Neural cell (in vitro differentiated cells): ENCODE measurements at regions not wholly inside any gene's neighbourhood (a gene's known extent, or its start where the extent isn't known, plus 50 kb on each side); places are given as distances from the start of the nearest gene placed in this dataset.

ENCODE experiments used
- EP300 ChIP-seq: fragments of 450-650 bp; conservative IDR thresholded peaks from 2 replicates; pipeline ENCODE4 v1.6.1; 2014; ENCODE audit warnings: antibody characterized with exemption, mild to moderate bottlenecking, moderate library complexity; ENCODE audit not compliant: poor library complexity, severe bottlenecking
- EZH2 ChIP-seq: fragments of 200-600, 300-800 bp; shearing (Covaris generic), sonication (generic); IDR thresholded peaks from 2 replicates; pipeline ENCODE4 v1.6.1; 2014; ENCODE audit warnings: antibody characterized with exemption, low read length, borderline replicate concordance, mild to moderate bottlenecking; ENCODE audit not compliant: insufficient read depth, poor library complexity, severe bottlenecking
- POLR2AphosphoS5 ChIP-seq: IDR thresholded peaks from 2 replicates; pipeline ENCODE4 v1.6.1; 2012
- RAD21 ChIP-seq: fragments of 450-650 bp; conservative IDR thresholded peaks from 2 replicates; pipeline ENCODE4 v1.6.1; 2014; ENCODE audit warnings: antibody characterized with exemption, mild to moderate bottlenecking, moderate library complexity
- SMC3 ChIP-seq: fragments of 450-650 bp; conservative IDR thresholded peaks from 2 replicates; pipeline ENCODE4 v1.6.1; 2014; ENCODE audit warnings: antibody characterized with exemption, mild to moderate bottlenecking, moderate library complexity; ENCODE audit not compliant: poor library complexity
- TAF1 ChIP-seq: IDR thresholded peaks from 2 replicates; pipeline ENCODE4 v1.6.1; 2012; ENCODE audit warnings: low read depth
- TF ChIP-seq, protein P1 (sequence below): fragments of 450-650 bp; IDR thresholded peaks from 2 replicates; pipeline ENCODE4 v1.5.1; 2014; ENCODE audit warnings: antibody characterized with exemption, mild to moderate bottlenecking, moderate library complexity; ENCODE audit not compliant: poor library complexity, severe bottlenecking
- TF ChIP-seq, protein P2 (sequence below): IDR thresholded peaks from 2 replicates; pipeline ENCODE4 v1.6.1; 2012; ENCODE audit warnings: borderline replicate concordance

DNA sequence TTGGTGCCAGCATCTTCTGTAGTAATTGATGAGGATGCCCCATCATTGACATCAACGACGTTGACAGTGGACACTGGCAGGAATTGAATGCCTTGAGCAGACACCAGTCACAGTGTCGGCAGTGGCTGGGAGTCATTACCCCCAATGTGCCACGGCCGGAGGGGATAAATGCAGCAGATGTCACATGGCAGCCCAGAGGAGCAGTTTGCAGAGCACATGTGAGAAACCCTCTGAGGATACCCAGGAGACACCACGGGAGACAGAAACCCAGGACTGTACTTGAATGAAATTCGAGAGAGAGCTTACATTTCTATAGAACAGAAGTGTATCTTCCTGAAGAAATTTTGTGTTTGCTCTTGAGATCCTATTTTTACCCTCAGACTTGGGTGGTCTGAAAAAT, 409.1 kb upstream of the TNP1 start:
- TF ChIP-seq, protein P1, sequence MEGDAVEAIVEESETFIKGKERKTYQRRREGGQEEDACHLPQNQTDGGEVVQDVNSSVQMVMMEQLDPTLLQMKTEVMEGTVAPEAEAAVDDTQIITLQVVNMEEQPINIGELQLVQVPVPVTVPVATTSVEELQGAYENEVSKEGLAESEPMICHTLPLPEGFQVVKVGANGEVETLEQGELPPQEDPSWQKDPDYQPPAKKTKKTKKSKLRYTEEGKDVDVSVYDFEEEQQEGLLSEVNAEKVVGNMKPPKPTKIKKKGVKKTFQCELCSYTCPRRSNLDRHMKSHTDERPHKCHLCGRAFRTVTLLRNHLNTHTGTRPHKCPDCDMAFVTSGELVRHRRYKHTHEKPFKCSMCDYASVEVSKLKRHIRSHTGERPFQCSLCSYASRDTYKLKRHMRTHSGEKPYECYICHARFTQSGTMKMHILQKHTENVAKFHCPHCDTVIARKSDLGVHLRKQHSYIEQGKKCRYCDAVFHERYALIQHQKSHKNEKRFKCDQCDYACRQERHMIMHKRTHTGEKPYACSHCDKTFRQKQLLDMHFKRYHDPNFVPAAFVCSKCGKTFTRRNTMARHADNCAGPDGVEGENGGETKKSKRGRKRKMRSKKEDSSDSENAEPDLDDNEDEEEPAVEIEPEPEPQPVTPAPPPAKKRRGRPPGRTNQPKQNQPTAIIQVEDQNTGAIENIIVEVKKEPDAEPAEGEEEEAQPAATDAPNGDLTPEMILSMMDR = no peak
- TF ChIP-seq EP300 = no peak
- TF ChIP-seq SMC3 = no peak
- TF ChIP-seq RAD21 = no peak
- TF ChIP-seq, protein P2, sequence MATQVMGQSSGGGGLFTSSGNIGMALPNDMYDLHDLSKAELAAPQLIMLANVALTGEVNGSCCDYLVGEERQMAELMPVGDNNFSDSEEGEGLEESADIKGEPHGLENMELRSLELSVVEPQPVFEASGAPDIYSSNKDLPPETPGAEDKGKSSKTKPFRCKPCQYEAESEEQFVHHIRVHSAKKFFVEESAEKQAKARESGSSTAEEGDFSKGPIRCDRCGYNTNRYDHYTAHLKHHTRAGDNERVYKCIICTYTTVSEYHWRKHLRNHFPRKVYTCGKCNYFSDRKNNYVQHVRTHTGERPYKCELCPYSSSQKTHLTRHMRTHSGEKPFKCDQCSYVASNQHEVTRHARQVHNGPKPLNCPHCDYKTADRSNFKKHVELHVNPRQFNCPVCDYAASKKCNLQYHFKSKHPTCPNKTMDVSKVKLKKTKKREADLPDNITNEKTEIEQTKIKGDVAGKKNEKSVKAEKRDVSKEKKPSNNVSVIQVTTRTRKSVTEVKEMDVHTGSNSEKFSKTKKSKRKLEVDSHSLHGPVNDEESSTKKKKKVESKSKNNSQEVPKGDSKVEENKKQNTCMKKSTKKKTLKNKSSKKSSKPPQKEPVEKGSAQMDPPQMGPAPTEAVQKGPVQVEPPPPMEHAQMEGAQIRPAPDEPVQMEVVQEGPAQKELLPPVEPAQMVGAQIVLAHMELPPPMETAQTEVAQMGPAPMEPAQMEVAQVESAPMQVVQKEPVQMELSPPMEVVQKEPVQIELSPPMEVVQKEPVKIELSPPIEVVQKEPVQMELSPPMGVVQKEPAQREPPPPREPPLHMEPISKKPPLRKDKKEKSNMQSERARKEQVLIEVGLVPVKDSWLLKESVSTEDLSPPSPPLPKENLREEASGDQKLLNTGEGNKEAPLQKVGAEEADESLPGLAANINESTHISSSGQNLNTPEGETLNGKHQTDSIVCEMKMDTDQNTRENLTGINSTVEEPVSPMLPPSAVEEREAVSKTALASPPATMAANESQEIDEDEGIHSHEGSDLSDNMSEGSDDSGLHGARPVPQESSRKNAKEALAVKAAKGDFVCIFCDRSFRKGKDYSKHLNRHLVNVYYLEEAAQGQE = no peak
- TF ChIP-seq POLR2AphosphoS5 = no peak
- TF ChIP-seq TAF1 = no peak
- no peak for TF ChIP-seq EZH2
